GM23338 (cell line): ENCODE measurements at regions not wholly inside any gene's neighbourhood (a gene's known extent, or its start where the extent isn't known, plus 50 kb on each side); places are given as distances from the start of the nearest gene placed in this dataset.

Source experiments
- ATAC-seq: fragments of 200-7000 bp; cut with Tn5 transposase; 3 replicates; pipeline ENCODE4 v1.9.1; 2020
- DNase-seq: peaks from one replicate; pipeline ENCODE4 v3.0.0-alpha.2; 2015; ENCODE audit warnings: low spot score
- H2AFZ ChIP-seq: fragments of 200-600 bp; sonication (generic); 2 replicates; pipeline ENCODE4 v1.8.0; 2016; ENCODE audit warnings: antibody characterized with exemption, mild to moderate bottlenecking, moderate library complexity
- H3F3A ChIP-seq: fragments of 200-600 bp; sonication (generic); replicated peaks from 2 replicates; pipeline ENCODE4 v1.8.0; 2017; ENCODE audit warnings: antibody characterized with exemption, mixed run types, low read depth
- H3K27ac ChIP-seq: fragments of 200-600 bp; sonication (generic); 2 replicates; pipeline ENCODE4 v1.6.1; 2016; ENCODE audit warnings: low read depth
- H3K27me3 ChIP-seq: fragments of 200-600 bp; sonication (generic); 2 replicates; pipeline ENCODE4 v1.8.0; 2016; ENCODE audit warnings: mild to moderate bottlenecking, mixed run types, moderate library complexity; ENCODE audit not compliant: insufficient read depth
- H3K36me3 ChIP-seq: fragments of 200-600 bp; sonication (generic); 2 replicates; pipeline ENCODE4 v1.8.0; 2016; ENCODE audit warnings: mild to moderate bottlenecking; ENCODE audit not compliant: insufficient read depth
- H3K4me1 ChIP-seq: fragments of 200-600 bp; sonication (generic); 2 replicates; pipeline ENCODE4 v1.8.0; 2016; ENCODE audit warnings: mild to moderate bottlenecking, moderate library complexity; ENCODE audit not compliant: insufficient read depth
- H3K4me2 ChIP-seq: fragments of 200-600 bp; sonication (generic); 2 replicates; pipeline ENCODE4 v1.7.1; 2017; ENCODE audit warnings: mixed run types
- H3K4me3 ChIP-seq: fragments of 200-600 bp; sonication (generic); 2 replicates; pipeline ENCODE4 v1.6.1; 2016; ENCODE audit warnings: mixed run types
- H3K79me2 ChIP-seq: fragments of 200-600 bp; sonication (generic); replicated peaks from 2 replicates; pipeline ENCODE4 v1.8.0; 2017; ENCODE audit warnings: mild to moderate bottlenecking; ENCODE audit not compliant: insufficient read depth
- H3K9me2 ChIP-seq: fragments of 200-600 bp; sonication (generic); 2 replicates; pipeline ENCODE4 v1.8.0; 2017; ENCODE audit not compliant: insufficient read depth
- H4K20me1 ChIP-seq: fragments of 200-600 bp; sonication (generic); replicated peaks from 2 replicates; pipeline ENCODE4 v1.8.0; 2017; ENCODE audit warnings: mild to moderate bottlenecking; ENCODE audit not compliant: insufficient read depth
- H3K27ac Mint-ChIP-seq: 2 replicates; pipeline ENCODE4 v1.8.0; 2020; ENCODE audit warnings: inconsistent platforms, mild to moderate bottlenecking, moderate library complexity, mixed read lengths
- H3K27me3 Mint-ChIP-seq: 3 replicates; pipeline ENCODE4 v1.8.0; 2022; ENCODE audit warnings: low read depth, mild to moderate bottlenecking, moderate library complexity, mixed read lengths, inconsistent platforms; ENCODE audit not compliant: insufficient read depth, poor library complexity
- H3K36me3 Mint-ChIP-seq: 3 replicates; pipeline ENCODE4 v1.8.0; 2021; ENCODE audit warnings: low read depth, mild to moderate bottlenecking, inconsistent platforms, moderate library complexity, mixed read lengths
- H3K4me1 Mint-ChIP-seq: 3 replicates; pipeline ENCODE4 v1.8.0; 2020; ENCODE audit warnings: mild to moderate bottlenecking, inconsistent platforms, mixed read lengths
- H3K4me3 Mint-ChIP-seq: 3 replicates; pipeline ENCODE4 v1.8.0; 2021; ENCODE audit warnings: moderate library complexity, mild to moderate bottlenecking, inconsistent platforms, mixed read lengths
- H3K9me3 Mint-ChIP-seq: 3 replicates; pipeline ENCODE4 v1.8.0; 2020; ENCODE audit warnings: moderate library complexity, mild to moderate bottlenecking, inconsistent platforms, mixed read lengths
- CTCF ChIP-seq, 2 experiments: fragments of 200-600 bp in 1 of 2; sonication (generic) in 1 of 2; conservative IDR thresholded peaks; 2 replicates each; pipeline versions ENCODE4 v1.5.1 to v1.6.1; 2016 to 2017; ENCODE audit warnings: antibody characterized with exemption in 2 of 2, low read depth in 2 of 2, mild to moderate bottlenecking in 2 of 2, moderate library complexity in 1 of 2
- ETS1 ChIP-seq: IDR thresholded peaks from 2 replicates; pipeline ENCODE4 v1.6.1; 2016; ENCODE audit warnings: antibody characterized with exemption
- NANOG ChIP-seq: IDR thresholded peaks from 2 replicates; pipeline ENCODE4 v1.6.1; 2016; ENCODE audit warnings: antibody characterized with exemption, borderline replicate concordance
- REST ChIP-seq: IDR thresholded peaks from one replicate; pipeline ENCODE4 v1.6.1; 2018; ENCODE audit warnings: antibody characterized with exemption; ENCODE audit not compliant: unreplicated experiment
- STAT1 ChIP-seq: IDR thresholded peaks from one replicate; pipeline ENCODE4 v1.6.1; 2016; ENCODE audit warnings: antibody characterized with exemption; ENCODE audit not compliant: unreplicated experiment
- ZNF462 ChIP-seq: fragments of 250-450 bp; sonication (Bioruptor Pico); IDR thresholded peaks from 2 replicates; pipeline ENCODE4 v1.5.0; 2020; ENCODE audit warnings: mild to moderate bottlenecking, moderate library complexity

GRCh38 chr3:4045756-4046155 is 246.5 kb downstream of the LRRN1 start:
- Histone ChIP-seq H3F3A (no peaks in the 10 kb centered on the region), H3K36me3 (no peaks in the 10 kb centered on the region), H4K20me1 (no peaks in the 10 kb centered on the region), H3K4me2 (no peak overlapping the region), H3K4me3 (no peak overlapping the region), H3K9me2 (no peaks in the 10 kb centered on the region), H2AFZ (no peak overlapping the region), H3K27me3 (no peaks in the 10 kb centered on the region), H3K79me2 (no peaks in the 10 kb centered on the region), H3K4me1 (no peaks in the 10 kb centered on the region), H3K27ac (no peak overlapping the region)
- DNase-seq: no peak
- no peak overlapping the region for H3K27ac Mint-ChIP-seq
- H3K36me3 Mint-ChIP-seq: no peaks in the 10 kb centered on the region
- no peak overlapping the region for H3K4me3 Mint-ChIP-seq
- H3K9me3 Mint-ChIP-seq: peaks cover 41% of the 10 kb centered on the region
- no peaks in the 10 kb centered on the region for H3K27me3 Mint-ChIP-seq
- ATAC-seq: no peak
- no peaks in the 10 kb centered on the region for H3K4me1 Mint-ChIP-seq
- TF ChIP-seq NANOG (no peak), CTCF (conservative IDR thresholded peaks at IDR 0.05; ENCODE audit: low read depth in 2 of 2) (no peak), STAT1 (no peak), REST (no peak), ETS1 (no peak), ZNF462 (CRISPR knock-in tag) (no peak)
